ENCODE measurements at regions not wholly inside any gene's neighbourhood (a gene's known extent, or its start where the extent isn't known, plus 50 kb on each side); places are given as distances from the start of the nearest gene placed in this dataset.
A peak's percentile ranks its signal among the peaks of the same experiment; 100 is the strongest.

DNA sequence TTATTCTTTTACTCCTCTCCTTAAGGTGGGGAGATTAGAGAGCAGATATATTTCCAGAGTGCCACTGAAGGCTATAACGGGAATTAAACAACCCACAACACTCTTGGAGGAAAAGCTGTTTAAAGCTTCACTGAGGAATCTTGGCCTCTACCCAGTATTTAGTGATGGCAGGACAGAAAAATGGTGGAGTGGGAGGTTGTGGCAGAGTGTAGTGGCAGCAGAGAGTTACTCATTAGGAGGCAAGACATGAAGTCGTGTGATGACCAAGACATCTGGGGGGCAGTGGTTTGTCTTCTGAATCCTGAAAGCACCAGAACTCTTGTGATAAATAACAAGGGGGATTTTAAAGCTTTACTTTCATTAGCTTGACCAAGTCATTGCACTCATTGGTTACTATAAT, 563.5 kb upstream of the SLITRK5 start:
- 54 to 59% methylated on average over 2 of the region's 2 CpGs for WGBS, 2 donors
- no peak for ATAC-seq

DNA sequence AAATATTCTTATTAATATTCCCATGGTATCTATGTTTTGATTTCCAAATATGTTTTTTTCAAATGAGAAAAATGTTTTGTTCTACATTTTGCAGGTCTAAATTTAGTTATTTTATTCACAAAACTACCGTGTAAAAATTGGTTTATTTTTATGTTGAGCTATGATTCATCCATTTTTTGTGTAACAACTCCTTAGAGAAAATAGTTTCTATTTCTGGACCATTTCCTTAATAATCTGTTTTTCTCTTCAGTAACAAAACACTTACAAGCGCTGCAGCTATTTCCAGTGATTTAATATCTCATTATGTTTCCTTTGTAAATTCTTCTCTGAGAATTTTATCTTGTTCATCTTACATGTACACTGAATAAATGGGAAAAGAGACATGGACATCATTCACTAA, 550.7 kb upstream of the SLITRK5 start:
- no peaks in the 10 kb centered on the region for H3K4me1 ChIP-seq
- DNase-seq (no peak), ATAC-seq (no peak)
- TF ChIP-seq, protein P1, sequence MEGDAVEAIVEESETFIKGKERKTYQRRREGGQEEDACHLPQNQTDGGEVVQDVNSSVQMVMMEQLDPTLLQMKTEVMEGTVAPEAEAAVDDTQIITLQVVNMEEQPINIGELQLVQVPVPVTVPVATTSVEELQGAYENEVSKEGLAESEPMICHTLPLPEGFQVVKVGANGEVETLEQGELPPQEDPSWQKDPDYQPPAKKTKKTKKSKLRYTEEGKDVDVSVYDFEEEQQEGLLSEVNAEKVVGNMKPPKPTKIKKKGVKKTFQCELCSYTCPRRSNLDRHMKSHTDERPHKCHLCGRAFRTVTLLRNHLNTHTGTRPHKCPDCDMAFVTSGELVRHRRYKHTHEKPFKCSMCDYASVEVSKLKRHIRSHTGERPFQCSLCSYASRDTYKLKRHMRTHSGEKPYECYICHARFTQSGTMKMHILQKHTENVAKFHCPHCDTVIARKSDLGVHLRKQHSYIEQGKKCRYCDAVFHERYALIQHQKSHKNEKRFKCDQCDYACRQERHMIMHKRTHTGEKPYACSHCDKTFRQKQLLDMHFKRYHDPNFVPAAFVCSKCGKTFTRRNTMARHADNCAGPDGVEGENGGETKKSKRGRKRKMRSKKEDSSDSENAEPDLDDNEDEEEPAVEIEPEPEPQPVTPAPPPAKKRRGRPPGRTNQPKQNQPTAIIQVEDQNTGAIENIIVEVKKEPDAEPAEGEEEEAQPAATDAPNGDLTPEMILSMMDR (IDR thresholded peaks at IDR 0.05): no peak
- no peak for TF ChIP-seq POLR2A (IDR thresholded peaks at IDR 0.05)
- H3K4me3 ChIP-seq: no peak overlapping the region
- H3K27ac ChIP-seq: no peak overlapping the region
- no peaks in the 10 kb centered on the region for H3K36me3 ChIP-seq (replicated peaks in 1 of 2; ENCODE audit: insufficient read depth in 1 of 2, low read depth in 2 of 2)
- no peaks in the 10 kb centered on the region for H3K27me3 ChIP-seq
- no peaks in the 10 kb centered on the region for H3K9me3 ChIP-seq
- WGBS, 2 donors: 51 to 56% methylated on average over 2 of the region's 2 CpGs
- intact Hi-C loops (cut with DNase I): no loop called here

More for the DNA sequence above, 563.5 kb upstream of the SLITRK5 start:
- DNase-seq: no peak
- no peak for TF ChIP-seq POLR2A (IDR thresholded peaks at IDR 0.05)
- TF ChIP-seq, protein P1 (IDR thresholded peaks at IDR 0.05): no peak
- H3K4me1 ChIP-seq: no peaks in the 10 kb centered on the region
- no peaks in the 10 kb centered on the region for H3K27me3 ChIP-seq
- H3K9me3 ChIP-seq: no peaks in the 10 kb centered on the region
- no peak overlapping the region for H3K4me3 ChIP-seq
- intact Hi-C loops (cut with DNase I): no loop called here
- no peaks in the 10 kb centered on the region for H3K36me3 ChIP-seq (replicated peaks in 1 of 2; ENCODE audit: insufficient read depth in 1 of 2, low read depth in 2 of 2)
- H3K27ac ChIP-seq: no peak overlapping the region

DNA sequence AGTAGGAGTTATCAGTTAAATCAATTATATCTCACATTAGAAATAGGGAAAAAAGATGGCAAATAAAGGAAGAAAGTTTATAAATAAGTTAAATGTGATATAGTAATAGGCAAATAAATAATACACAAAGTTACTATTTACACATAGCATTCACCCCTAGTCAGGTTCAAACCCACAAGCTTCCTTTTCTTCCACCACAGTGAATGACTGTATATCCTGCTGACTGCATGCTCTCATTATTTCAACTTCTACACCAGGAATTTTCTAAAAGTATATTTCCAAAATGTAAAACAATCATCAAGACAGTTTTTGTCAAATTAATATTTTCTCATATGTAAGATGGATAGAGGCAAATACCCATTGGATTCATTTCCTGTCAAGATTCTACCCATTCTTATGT, 548.6 kb upstream of the SLITRK5 start:
- no peak overlapping the region for H3K27ac ChIP-seq
- DNase-seq (no peak), ATAC-seq (no peak)
- H3K4me3 ChIP-seq: no peak overlapping the region
- no peaks in the 10 kb centered on the region for H3K36me3 ChIP-seq (replicated peaks in 1 of 2; ENCODE audit: insufficient read depth in 1 of 2, low read depth in 2 of 2)
- no peak for TF ChIP-seq POLR2A (IDR thresholded peaks at IDR 0.05)
- TF ChIP-seq, protein P1 (IDR thresholded peaks at IDR 0.05): no peak
- no peaks in the 10 kb centered on the region for H3K9me3 ChIP-seq
- intact Hi-C loops (cut with DNase I): no loop called here
- no peaks in the 10 kb centered on the region for H3K4me1 ChIP-seq
- no peaks in the 10 kb centered on the region for H3K27me3 ChIP-seq

DNA sequence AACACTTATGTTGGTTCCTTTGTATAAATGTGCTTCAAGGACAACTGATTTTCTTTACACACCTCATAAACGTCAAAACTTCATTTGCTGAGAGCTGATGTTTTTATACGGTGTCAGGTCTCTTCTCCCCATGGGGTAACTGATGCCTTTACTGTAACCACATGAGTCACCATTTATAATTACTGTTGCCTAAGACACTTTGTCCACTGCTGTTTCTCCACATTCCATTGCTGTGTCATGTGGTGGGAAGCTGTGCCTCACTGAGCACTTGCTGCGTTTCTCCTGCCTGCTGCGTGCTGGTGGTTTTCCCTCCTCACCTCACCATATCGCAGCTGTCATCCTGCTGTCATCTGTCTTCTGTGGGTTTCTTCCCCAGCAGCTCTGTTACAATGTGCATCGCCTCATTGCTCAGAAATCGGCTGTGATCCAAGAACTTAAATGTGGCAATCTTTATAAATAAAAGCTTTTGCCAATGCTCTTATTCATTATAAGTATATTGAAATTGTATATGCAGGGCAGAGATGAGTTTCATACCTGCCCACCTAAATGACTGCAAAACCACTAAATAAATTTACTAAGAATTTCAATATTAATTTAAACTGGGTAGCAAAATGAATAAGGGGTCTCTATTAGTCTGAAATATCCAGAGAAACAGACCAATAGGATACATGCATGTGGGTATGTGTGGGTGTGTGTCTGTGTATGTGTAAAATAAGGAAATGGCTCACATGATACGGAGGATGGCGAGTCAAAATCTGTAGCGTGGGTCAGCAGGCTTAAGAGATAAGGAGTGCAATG, 547.0 kb upstream of the SLITRK5 start:
- TF ChIP-seq, protein P1 (IDR thresholded peaks at IDR 0.05): no peak
- no peak for TF ChIP-seq POLR2A (IDR thresholded peaks at IDR 0.05)
- DNase-seq (peak in 1 of 4 donors; percentile 3), ATAC-seq (no peak)
- Histone ChIP-seq H3K27ac (no peak overlapping the region), H3K9me3 (no peaks in the 10 kb centered on the region), H3K27me3 (no peaks in the 10 kb centered on the region), H3K4me3 (no peak overlapping the region), H3K4me1 (no peaks in the 10 kb centered on the region), H3K36me3 (replicated peaks in 1 of 2; ENCODE audit: insufficient read depth in 1 of 2, low read depth in 2 of 2) (no peaks in the 10 kb centered on the region)
- intact Hi-C loops (cut with DNase I): no loop called here
- WGBS, 2 donors: 38 to 45% methylated on average over 10 of the region's 10 CpGs

DNA sequence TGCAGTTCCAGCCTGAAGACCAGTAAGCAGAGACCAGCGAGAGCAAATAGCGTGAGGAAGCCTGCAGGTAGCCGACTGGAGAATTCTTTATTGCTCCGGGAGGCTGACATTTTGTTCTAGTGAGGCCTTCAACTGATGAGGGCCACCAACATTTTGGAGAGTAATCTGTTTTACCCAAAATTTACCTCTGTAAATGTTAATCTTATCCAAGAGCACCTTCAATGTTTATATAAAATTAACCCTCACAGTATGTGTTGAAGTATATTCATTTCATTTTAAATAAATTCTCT, 546.4 kb upstream of the SLITRK5 start:
- WGBS, 2 donors: 85 to 86% methylated on average over 4 of the region's 4 CpGs

More for the DNA sequence above, 546.4 kb upstream of the SLITRK5 start:
- TF ChIP-seq, protein P1 (IDR thresholded peaks at IDR 0.05): no peak
- TF ChIP-seq POLR2A (IDR thresholded peaks at IDR 0.05): no peak
- Histone ChIP-seq H3K27ac (no peak overlapping the region), H3K27me3 (no peaks in the 10 kb centered on the region), H3K4me3 (no peak overlapping the region), H3K36me3 (replicated peaks in 1 of 2; ENCODE audit: insufficient read depth in 1 of 2, low read depth in 2 of 2) (no peaks in the 10 kb centered on the region), H3K9me3 (no peaks in the 10 kb centered on the region), H3K4me1 (no peaks in the 10 kb centered on the region)
- DNase-seq (no peak), ATAC-seq (no peak)
- intact Hi-C loops (cut with DNase I): no loop called here

Data from body of pancreas (tissue), 4 donors.